GM21723 (cell line): ENCODE measurements at regions not wholly inside any gene's neighbourhood (a gene's known extent, or its start where the extent isn't known, plus 50 kb on each side); places are given as distances from the start of the nearest gene placed in this dataset.
A peak's percentile ranks its signal among the peaks of the same experiment; 100 is the strongest.

Experiments used
- ATAC-seq: cut with Tn5 transposase; IDR thresholded peaks from one replicate; pipeline ENCODE4 v1.9.1; 2021; ENCODE audit warnings: mild to moderate bottlenecking, moderate library complexity; ENCODE audit not compliant: unreplicated experiment

DNA sequence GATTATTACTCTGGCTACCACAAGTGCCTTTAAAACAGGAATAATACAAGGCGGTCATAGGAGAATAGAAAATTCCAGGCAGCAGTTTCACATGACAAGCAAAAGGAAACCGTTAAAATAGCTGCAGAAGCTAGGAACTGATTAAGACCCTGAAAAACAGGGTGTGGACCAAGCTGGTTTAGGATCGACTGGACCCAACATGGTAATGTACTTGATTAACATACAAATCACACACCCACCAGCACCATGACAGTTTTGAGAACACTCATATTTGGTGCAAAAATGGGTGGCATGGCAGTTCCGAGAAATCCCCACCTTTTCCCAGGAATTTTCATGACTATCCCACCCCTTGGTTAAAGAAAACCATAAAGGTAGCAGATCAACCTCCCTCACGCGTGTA lies 51.9 kb upstream of the TMEM163 start:
- no peak for ATAC-seq

DNA sequence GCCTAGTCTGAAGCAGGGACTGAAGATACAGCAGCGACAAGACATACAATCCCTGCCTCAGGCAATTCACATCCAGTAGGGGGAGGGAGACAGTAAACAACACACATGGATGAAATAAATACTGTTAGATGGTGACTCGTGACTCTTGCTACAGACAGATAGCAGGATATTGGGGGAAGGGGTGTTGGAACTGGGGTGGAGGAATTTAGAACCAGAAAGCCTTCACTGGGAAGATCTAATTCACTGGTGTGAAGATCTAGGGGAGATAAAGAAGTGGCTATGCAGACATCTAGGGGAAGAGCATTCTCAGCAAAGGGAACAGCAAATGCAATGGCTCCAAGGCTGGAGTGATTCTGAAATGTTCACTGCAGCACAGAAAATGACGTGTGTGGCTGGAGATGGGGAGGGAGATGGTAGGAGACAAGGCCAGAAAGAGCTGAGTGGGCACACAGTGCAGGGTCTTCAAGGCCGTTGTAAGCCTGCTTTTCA lies 52.6 kb upstream of the TMEM163 start:
- ATAC-seq = no peak

DNA sequence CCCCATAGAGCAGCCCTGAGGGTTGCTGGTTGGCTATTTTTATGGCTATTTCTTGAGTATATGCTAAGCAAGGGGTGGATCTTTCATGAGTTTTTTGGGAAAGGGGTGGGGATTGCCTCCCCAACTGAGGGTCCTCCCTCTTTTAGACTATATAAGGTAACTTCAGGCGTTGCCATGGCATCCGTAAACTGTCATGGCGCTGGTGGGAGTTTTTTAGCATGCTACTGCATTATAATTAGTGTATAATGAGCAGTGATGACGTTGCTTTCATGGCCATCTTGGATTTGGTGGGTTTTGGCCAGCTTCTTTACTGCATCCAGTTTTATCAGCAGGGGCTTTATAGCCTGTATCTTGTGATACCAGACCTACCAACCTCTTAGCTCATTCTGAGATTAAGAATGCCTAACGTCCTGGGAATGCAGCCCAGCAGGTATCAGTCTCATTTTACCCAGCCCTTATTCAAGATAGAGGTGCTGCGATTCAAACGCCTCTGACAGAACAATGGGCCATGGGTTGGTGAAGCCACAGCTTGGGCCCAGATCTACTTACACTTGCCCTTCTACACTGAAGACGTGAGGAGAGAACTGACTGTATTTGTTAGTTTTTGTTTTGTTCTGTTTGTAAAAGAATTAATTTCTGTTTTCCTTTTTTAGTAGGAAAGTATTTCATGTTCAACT lies 53.8 kb upstream of the TMEM163 start:
- no peak for ATAC-seq

DNA sequence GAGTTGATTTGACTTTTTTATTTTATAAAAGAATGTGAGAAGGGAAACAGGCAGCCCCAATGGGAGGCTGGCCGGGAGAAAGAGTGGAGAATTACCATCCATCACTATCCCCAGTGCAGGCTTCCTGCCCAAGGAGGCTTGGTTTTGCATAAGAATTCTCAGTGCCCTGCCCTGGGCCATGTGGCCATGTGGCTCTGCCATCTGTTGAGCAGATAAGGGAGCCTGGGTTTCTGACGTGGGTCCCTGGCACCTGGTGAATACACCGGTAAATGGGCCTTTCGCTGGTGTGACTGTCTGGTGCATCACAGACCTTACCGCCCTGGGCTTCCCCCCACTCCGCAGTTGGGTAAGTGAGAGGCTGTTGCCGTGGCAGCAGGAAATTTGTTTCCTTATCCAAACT lies 54.5 kb upstream of the TMEM163 start:
- ATAC-seq = no peak

DNA sequence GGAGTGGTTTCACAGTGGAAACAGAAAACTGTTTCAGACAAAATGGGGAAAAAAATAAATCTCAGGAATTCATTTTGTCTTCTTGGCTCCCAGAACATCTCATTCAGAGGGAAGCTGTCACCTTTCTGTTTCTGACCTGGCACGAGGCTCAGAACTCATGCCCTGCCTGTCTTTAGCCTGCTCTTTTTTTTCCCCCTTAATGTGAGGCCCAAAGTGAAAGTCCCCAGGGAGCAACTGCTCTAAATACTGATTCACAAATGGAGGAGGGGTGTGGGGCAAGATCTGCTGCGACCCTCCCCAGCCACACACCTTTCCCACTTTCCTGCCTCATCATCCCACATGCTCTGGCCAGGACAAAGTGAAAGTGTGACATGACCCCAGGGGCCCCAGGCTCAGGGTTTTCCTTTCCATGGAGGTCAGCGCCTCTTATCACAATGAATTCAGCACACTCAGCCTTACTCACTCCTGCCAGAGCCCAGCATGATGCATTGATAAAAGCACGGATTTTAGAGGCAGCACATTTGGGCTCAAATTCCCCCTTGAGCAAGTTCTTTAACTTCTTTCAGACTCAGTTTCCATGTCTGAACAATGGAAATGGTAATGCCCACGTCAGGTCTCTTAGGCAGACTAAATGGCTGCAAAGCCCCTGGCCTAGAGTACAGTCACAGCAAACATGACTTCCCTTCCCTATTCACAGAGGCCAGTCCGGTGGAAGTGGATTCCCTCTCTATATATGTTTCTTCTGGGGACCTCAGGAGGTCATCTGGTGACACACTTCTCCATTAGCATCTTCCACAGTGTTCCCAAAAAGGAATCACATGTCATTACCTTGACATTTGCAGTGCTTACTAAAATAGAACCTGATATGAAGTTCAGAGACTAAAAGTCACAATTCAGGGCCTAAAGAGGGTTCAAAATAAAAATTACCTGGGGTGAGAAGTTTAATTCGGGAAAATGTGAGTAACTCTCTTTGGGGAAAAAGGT lies 55.3 kb upstream of the TMEM163 start:
- no peak for ATAC-seq

DNA sequence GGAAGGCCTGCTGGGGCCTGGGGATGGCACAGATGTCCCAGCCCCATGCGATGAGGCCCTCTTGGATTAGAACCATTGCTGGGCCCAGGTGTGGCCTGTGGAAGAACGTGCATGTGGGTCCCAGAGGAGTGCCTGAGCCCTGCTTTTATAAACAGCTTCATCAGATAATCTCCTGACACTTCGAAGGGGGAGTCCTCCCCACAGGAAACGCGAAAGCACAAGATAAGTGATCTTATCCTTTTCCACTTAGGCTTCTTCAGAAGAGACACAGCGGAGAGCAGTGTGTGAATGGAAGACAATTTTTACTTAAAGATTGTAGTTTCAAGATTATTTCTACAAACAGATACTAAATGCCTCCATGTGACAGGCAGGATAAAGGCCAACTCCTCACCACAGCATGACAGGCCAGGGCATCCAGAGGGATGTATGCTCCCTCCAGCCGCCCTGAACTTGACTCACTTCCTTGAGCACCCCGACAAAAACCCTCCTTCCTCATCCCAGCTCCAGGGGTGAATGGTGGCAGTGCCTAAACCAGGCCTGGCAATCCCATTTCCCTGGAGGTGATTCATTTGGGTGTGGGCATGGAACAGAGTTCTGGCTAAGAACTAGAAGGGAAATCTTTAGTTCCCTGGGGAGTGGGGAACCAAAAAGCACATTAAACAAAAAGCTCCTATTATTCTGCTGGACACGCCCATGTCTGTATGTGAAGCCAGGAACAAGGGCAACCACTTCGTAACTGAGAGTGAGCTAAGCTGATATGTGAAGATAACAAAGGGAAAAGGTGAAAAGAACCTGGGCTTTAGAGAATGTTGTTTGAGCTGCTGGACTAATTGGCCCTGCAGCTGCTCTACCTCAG lies 56.2 kb upstream of the TMEM163 start:
- ATAC-seq = no peak

DNA sequence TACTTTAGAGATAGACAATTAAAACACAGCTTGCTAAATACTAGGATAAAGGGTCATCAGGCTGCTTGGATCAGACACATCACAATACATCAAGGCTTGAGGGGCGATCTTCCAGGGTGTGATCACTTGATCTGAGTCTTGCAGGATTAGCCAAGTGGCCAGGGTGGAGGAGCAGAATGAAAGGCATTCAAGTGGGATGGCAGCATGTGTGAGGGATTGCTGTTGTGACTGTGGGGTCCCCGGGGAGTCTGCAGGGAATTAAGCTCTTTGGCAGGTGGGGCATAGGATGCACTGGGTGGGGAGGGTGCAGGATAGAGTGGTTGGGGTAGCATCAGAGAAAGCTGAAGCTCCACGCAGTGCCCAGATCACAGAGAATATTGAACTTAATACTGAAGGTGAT lies 58.0 kb upstream of the TMEM163 start:
- no peak for ATAC-seq

DNA sequence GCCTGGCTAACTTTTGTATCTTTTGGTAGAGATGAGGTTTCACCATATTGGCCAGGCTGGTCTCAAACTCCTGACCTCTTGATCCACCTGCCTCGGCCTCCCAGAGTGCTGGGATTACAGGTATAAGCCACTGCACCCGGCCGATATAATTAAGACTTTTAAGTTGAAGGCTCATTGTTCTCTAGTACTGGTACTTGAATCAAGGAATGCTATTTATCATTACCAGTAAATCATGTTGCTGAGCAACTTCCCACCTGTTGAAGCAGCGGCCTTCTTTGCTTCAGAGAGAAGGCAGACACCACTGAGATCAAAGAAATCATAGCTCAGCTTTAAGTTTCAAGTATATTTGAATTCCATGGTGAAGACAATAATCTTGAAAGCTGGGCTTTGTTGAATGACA lies 58.8 kb upstream of the TMEM163 start:
- ATAC-seq = no peak

DNA sequence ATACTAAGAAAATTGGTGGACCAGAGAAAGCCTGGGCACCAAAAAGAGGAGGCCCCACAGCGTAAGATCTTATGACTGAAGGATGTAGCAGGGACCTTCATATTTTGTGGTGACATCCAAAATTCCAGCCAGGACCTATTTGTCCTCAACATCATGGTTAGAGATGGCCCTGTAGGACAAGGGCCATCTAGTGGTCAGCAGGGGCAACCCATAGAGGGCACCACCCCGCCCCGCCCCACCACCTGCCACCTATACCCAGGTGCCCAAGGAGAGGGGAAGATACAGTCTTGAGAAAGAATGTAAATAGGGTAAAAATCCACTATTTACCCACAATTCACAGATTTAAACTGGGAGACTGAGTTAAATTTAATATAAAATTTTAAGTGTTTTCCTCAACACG lies 59.6 kb upstream of the TMEM163 start:
- no peak for ATAC-seq

DNA sequence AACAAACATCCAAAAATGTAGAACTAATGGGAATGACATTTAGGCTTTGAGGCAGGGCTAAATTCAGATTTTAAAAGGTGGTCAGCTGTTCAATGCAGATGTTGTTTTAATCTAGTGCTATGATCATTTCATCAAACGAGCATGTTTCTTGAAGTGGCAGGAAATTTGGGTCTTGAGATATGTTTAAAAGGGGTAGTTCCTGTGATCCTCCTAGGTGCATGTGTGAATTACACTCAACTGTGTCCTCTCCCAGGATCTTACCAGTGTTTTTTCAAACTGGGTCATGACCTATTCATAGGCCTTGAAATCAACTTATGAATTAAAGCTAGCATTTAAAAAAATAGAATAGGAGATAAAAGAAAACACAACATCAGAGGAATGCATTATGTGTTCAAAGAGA lies 57.4 kb upstream of the ACMSD start:
- no peak for ATAC-seq

DNA sequence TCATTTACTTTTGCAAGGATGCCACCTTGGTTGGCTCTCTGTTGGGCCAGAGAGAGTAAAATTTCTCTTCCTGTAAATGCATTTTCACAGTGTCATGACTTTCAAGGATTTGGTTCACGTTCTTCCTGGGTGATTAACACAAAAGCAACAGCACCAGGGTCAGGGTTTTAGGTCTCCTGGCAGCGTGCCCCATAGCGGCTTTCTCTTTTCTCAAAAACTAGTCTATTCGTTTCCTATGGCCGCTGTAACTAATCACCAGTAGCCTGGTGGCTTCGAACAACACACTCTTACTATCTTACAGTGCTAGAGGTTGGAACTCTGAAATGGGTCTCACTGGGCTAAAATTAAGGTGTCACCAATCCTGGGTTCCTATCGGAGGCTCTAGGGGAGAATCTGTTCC lies 56.3 kb upstream of the ACMSD start:
- ATAC-seq = no peak

DNA sequence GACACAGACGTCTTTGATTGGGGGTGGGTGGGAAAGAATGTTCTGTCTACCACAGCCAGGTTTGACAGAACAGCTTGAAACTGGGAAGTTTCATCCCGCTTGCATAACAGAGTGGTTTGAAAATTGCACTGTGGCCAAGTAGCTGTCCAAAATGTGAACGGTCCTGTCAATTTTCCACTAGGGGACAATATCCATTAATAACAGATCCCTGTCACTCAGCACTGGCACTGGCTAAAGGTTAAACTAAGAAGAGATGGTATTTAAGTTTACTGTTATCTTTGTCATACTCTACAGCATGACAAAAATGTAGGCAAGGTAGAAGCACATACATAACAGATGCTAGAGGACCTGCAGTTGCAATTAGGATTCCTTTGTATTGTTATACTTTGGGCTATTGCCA lies 55.6 kb upstream of the ACMSD start:
- peak; percentile 88 for ATAC-seq

DNA sequence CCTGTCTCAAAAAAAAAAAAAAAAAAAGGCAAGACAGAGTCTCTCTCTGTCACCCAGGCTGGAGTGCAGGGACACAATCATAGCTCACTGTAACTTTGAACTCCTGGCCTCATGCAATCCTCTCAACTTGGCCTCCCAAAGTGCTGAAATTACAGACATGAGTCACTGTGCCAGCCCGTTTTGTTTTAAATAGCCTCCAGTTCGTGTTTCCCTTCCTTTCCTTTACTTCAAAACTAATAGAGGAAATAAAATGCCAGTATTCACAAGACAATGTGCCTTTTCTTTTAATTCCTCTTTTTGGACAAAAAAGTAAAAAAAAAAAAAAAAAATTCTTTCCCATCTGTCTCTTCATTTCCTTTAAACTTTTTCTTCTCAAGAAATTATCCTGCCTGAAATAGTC lies 54.5 kb upstream of the ACMSD start:
- no peak for ATAC-seq

DNA sequence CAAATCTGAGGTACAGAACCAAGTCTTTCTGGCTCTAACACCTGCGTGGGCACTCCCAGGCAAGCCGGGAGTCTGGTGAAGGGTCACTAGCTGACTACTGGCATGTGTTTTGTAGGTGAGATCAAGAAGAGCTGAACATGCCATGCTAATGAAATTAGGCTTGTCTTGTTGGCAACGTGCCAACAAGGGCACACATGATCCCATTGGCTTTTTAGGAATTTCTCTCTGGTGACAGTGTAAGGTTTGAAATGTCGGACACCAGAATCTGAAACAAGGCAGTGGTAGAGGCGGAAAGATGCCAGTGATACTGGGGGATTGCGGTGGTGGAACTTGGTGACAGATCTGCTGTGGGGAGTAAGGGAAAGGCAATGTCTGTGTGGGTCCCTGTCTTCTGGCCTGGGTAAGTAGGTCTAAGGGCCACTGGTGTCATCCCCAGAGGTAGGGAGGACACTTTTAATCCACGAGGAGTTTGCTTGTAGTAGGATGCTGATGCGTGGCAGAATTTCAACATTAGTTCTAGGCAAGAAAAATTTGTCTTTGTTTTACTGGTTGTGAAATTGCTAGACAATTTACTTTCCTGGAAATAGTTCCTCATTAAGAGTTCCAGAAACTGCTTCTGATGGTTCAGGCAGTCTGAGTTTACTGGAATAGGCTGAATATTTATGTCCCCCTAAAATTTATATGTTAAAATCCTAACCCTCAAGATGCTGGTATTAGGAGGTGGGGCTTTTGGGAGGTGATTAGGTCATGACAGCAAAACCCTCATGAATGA lies 52.6 kb upstream of the ACMSD start:
- no peak for ATAC-seq

DNA sequence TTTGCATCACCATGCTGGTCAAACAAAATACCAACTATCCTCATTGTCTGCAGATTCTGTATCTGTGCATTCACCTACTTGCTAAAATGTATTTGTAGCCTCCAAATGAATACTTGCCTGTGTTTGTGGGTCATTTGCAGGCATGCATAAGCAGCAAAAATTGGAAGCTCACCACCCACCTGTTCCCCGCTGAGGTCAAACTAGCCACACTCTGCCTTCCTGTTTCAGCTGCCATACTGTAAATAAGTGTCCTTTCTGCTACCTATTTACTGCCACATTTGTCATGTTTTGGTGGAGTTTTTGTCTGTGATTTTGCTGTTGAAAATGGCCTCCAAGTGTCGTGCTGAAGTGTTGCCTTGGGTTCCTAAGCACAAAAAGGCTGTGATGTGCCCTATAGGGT lies 50.0 kb upstream of the ACMSD start:
- no peak for ATAC-seq
